Gastroesophageal sphincter (tissue), 3 donors: ENCODE measurements at regions not wholly inside any gene's neighbourhood (a gene's known extent, or its start where the extent isn't known, plus 50 kb on each side); places are given as distances from the start of the nearest gene placed in this dataset.

Source experiments
- EP300 ChIP-seq: sonication (generic); formaldehyde crosslinking; IDR thresholded peaks from one replicate; pipeline ENCODE4 v1.6.1; 2017; ENCODE audit warnings: antibody characterized with exemption, mild to moderate bottlenecking
- POLR2A ChIP-seq, 2 donors: fragments of 450-650 bp; IDR thresholded peaks; one replicate each; pipeline ENCODE4 v1.6.1; 2017; ENCODE audit warnings: antibody characterized with exemption in 2 of 2, mild to moderate bottlenecking in 2 of 2, moderate library complexity in 1 of 2
- TF ChIP-seq, protein P1 (sequence below), 4 experiments: fragments of 200-600 bp in 2 of 4; fragments of 450-650 bp in 2 of 4; sonication (generic) in 1 of 4; IDR thresholded peaks; one replicate each; pipeline ENCODE4 v1.5.1; 2017 to 2019; ENCODE audit warnings: antibody characterized with exemption in 4 of 4, mild to moderate bottlenecking in 2 of 4, moderate library complexity in 2 of 4

DNA sequence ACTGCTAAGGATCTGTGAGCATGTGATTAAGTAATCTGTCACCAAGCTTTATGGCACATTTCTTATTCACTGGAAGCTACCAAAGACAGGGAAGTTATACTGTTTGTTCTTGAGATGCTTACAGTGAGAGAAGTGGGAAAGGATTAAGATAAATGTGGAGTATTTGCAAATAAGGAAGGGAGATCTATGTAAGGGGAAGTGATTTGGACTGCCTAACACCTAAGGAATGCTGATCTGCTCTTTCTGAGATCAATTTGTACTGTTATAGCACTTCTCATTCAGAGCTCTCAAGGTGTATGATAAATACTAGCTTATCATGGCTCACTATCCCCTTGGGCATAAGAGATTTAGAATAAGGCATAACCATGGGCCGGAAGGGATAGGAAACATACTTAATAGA is 80.0 kb upstream of the NTRK2 start:
- TF ChIP-seq POLR2A (IDR thresholded peaks at IDR 0.05) (no peak), EP300 (no peak)
- TF ChIP-seq, protein P1, sequence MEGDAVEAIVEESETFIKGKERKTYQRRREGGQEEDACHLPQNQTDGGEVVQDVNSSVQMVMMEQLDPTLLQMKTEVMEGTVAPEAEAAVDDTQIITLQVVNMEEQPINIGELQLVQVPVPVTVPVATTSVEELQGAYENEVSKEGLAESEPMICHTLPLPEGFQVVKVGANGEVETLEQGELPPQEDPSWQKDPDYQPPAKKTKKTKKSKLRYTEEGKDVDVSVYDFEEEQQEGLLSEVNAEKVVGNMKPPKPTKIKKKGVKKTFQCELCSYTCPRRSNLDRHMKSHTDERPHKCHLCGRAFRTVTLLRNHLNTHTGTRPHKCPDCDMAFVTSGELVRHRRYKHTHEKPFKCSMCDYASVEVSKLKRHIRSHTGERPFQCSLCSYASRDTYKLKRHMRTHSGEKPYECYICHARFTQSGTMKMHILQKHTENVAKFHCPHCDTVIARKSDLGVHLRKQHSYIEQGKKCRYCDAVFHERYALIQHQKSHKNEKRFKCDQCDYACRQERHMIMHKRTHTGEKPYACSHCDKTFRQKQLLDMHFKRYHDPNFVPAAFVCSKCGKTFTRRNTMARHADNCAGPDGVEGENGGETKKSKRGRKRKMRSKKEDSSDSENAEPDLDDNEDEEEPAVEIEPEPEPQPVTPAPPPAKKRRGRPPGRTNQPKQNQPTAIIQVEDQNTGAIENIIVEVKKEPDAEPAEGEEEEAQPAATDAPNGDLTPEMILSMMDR (IDR thresholded peaks at IDR 0.05), result no peak
